ENCODE measurements at regions not wholly inside any gene's neighbourhood (a gene's known extent, or its start where the extent isn't known, plus 50 kb on each side); places are given as distances from the start of the nearest gene placed in this dataset.

GRCh38 chr16:25596194-25596593 is 95.6 kb upstream of the HS3ST4 start:
- TF ChIP-seq ARID4B (CRISPR knock-in tag; IDR thresholded peaks at IDR 0.05; ENCODE audit: borderline replicate concordance): no peak
- no peak for TF ChIP-seq USF1 (CRISPR knock-in tag; IDR thresholded peaks at IDR 0.05)
- TF ChIP-seq TEAD4 (CRISPR knock-in tag; IDR thresholded peaks at IDR 0.05): no peak
- no peak for TF ChIP-seq JUN (CRISPR knock-in tag; IDR thresholded peaks at IDR 0.05)

All from WTC11 (cell line).